ENCODE measurements at regions not wholly inside any gene's neighbourhood (a gene's known extent, or its start where the extent isn't known, plus 50 kb on each side); places are given as distances from the start of the nearest gene placed in this dataset.
A peak's percentile ranks its signal among the peaks of the same experiment; 100 is the strongest.

GRCh38 chr13:50670847-50671496 lies 172.5 kb downstream of the DLEU7 start:
- TF ChIP-seq MYC (IDR thresholded peaks at IDR 0.05; ENCODE audit: low read depth, low read length) = no peak
- TF ChIP-seq CTCF (IDR thresholded peaks at IDR 0.05; ENCODE audit: low read depth, low read length) = no peak
- no peak for TF ChIP-seq MAX (IDR thresholded peaks at IDR 0.05; ENCODE audit: low read depth, low read length)
- no peak for TF ChIP-seq POLR2A (IDR thresholded peaks at IDR 0.05; ENCODE audit: extremely low read depth, insufficient read length)
- no peak for DNase-seq (ENCODE audit: low read depth)
- no peak overlapping the region for H3K4me3 ChIP-seq (ENCODE audit: low read depth, low read length)

- H3K4me3 ChIP-seq (ENCODE audit: low read depth, low read length) = no peak overlapping the region
- TF ChIP-seq CTCF (IDR thresholded peaks at IDR 0.05; ENCODE audit: low read depth, low read length) (no peak), POLR2A (IDR thresholded peaks at IDR 0.05; ENCODE audit: extremely low read depth, insufficient read length) (no peak), MYC (IDR thresholded peaks at IDR 0.05; ENCODE audit: low read depth, low read length) (no peak), MAX (IDR thresholded peaks at IDR 0.05; ENCODE audit: low read depth, low read length) (no peak)
- no peak for DNase-seq (ENCODE audit: low read depth)
Measured at GRCh38 chr13:50671497-50671850, 172.0 kb downstream of the DLEU7 start.

DNA sequence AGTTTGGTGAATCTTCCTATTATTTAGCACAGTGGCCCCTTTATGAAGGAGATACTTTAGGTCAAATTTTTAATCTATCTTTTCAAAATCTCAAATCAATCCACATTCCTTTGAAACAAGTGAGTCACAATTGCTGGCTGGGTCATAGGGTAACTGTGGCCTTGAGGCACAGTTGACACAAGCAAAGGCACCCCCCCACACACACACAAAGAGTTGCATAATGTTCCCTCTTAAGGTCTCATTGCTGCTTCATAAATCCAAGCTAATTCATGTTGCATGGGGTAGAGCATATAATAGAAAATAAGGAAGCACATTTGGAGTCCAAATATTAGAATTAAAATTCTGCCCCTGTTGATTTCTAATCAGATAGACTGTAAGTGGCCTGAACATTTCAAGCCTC lies 171.5 kb downstream of the DLEU7 start:
- DNase-seq (ENCODE audit: low read depth) = peak; percentile 82
- TF ChIP-seq MYC (IDR thresholded peaks at IDR 0.05; ENCODE audit: low read depth, low read length) (no peak), MAX (IDR thresholded peaks at IDR 0.05; ENCODE audit: low read depth, low read length) (no peak), CTCF (IDR thresholded peaks at IDR 0.05; ENCODE audit: low read depth, low read length) (no peak), POLR2A (IDR thresholded peaks at IDR 0.05; ENCODE audit: extremely low read depth, insufficient read length) (no peak)
- no peak overlapping the region for H3K4me3 ChIP-seq (ENCODE audit: low read depth, low read length)

DNA sequence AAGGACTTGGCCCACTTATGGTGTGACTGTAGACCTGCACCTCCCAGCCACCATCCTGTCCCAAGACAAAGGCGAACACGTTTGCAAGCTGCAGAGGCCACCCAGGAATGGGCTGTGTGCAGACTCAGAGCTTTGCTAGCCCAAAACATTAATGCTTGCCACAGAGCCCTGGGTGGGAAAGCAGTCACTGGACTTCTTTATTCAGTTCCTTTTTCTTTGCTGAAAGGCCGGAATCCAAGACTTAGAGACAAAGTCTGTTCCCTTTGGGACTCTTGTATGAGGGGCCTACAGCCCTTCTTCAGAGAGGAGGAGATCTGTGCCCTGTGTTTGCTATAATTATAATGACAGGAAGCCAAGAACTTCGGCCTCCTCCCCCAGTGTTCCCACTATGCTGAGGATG lies 167.8 kb downstream of the DLEU7 start:
- H3K4me3 ChIP-seq (ENCODE audit: low read depth, low read length) = no peak overlapping the region
- DNase-seq (ENCODE audit: low read depth) = no peak
- TF ChIP-seq CTCF (IDR thresholded peaks at IDR 0.05; ENCODE audit: low read depth, low read length) (no peak), MAX (IDR thresholded peaks at IDR 0.05; ENCODE audit: low read depth, low read length) (no peak), MYC (IDR thresholded peaks at IDR 0.05; ENCODE audit: low read depth, low read length) (no peak), POLR2A (IDR thresholded peaks at IDR 0.05; ENCODE audit: extremely low read depth, insufficient read length) (no peak)

- no peak overlapping the region for H3K4me3 ChIP-seq (ENCODE audit: low read depth, low read length)
- DNase-seq (ENCODE audit: low read depth) = no peak
- no peak for TF ChIP-seq MAX (IDR thresholded peaks at IDR 0.05; ENCODE audit: low read depth, low read length)
- TF ChIP-seq CTCF (IDR thresholded peaks at IDR 0.05; ENCODE audit: low read depth, low read length) = no peak
- no peak for TF ChIP-seq POLR2A (IDR thresholded peaks at IDR 0.05; ENCODE audit: extremely low read depth, insufficient read length)
- TF ChIP-seq MYC (IDR thresholded peaks at IDR 0.05; ENCODE audit: low read depth, low read length) = no peak
Measured at GRCh38 chr13:50676602-50677001, 166.9 kb downstream of the DLEU7 start.
